HG03354 (cell line): ENCODE measurements at regions not wholly inside any gene's neighbourhood (a gene's known extent, or its start where the extent isn't known, plus 50 kb on each side); places are given as distances from the start of the nearest gene placed in this dataset.
"Not testable (repeated sequence)": the region's sequence is repeated elsewhere in the genome, so short reads cannot be mapped to it uniquely, and the experiment has no call there.

Source experiments
- ATAC-seq: cut with Tn5 transposase; IDR thresholded peaks from one replicate; pipeline ENCODE4 v1.9.1; 2021; ENCODE audit warnings: mild to moderate bottlenecking; ENCODE audit not compliant: unreplicated experiment, poor library complexity, severe bottlenecking

GRCh38 chr5:74391410-74391809 is 249.1 kb downstream of the ENC1 start:
- ATAC-seq: no peak

GRCh38 chr5:74390822-74391221 is 249.7 kb downstream of the ENC1 start:
- no peak for ATAC-seq

- no peak for ATAC-seq
Observed at GRCh38 chr5:74390306-74390637, 250.3 kb downstream of the ENC1 start.

- ATAC-seq: no peak
Observed at GRCh38 chr5:74389531-74390305, 250.8 kb downstream of the ENC1 start.

GRCh38 chr5:74388411-74388810 is 252.1 kb downstream of the ENC1 start:
- not testable (repeated sequence) for ATAC-seq

- no peak for ATAC-seq
Observed at GRCh38 chr5:74386571-74387334, 253.8 kb downstream of the ENC1 start.

- no peak for ATAC-seq
Observed at GRCh38 chr5:74384851-74385250, 255.7 kb downstream of the ENC1 start.

- ATAC-seq: no peak
Observed at GRCh38 chr5:74382987-74383593, 257.4 kb downstream of the ENC1 start.

GRCh38 chr5:74382123-74382855 is 258.2 kb downstream of the ENC1 start:
- no peak for ATAC-seq

- no peak for ATAC-seq
Observed at GRCh38 chr5:74380193-74380592, 260.3 kb downstream of the ENC1 start.

GRCh38 chr5:74378464-74378863 is 262.1 kb downstream of the ENC1 start:
- ATAC-seq: no peak

GRCh38 chr5:74376187-74376586 is 264.3 kb downstream of the ENC1 start:
- ATAC-seq: no peak

- no peak for ATAC-seq
Observed at GRCh38 chr5:74375271-74375670, 265.3 kb downstream of the ENC1 start.

GRCh38 chr5:74374656-74375055 is 265.9 kb downstream of the ENC1 start:
- no peak for ATAC-seq

- ATAC-seq: no peak
Observed at GRCh38 chr5:74373076-74373475, 267.5 kb downstream of the ENC1 start.

GRCh38 chr5:74372502-74373064 is 267.9 kb downstream of the ENC1 start:
- ATAC-seq: no peak

- no peak for ATAC-seq
Observed at GRCh38 chr5:74372051-74372450, 268.5 kb downstream of the ENC1 start.

GRCh38 chr5:74371621-74372020 is 268.9 kb downstream of the ENC1 start:
- no peak for ATAC-seq

GRCh38 chr5:74370168-74370567 is 270.4 kb downstream of the ENC1 start:
- no peak for ATAC-seq

GRCh38 chr5:74369173-74369572 is 271.4 kb downstream of the ENC1 start:
- ATAC-seq: no peak
